Parathyroid adenoma (tissue), 2 donors: ENCODE measurements at regions not wholly inside any gene's neighbourhood (a gene's known extent, or its start where the extent isn't known, plus 50 kb on each side); places are given as distances from the start of the nearest gene placed in this dataset.

ENCODE experiments used
- H2AFZ ChIP-seq: fragments of 300-600 bp; sonication (generic); one replicate; pipeline ENCODE4 v1.7.0; 2017; ENCODE audit warnings: antibody characterized with exemption, mild to moderate bottlenecking
- H3K27ac ChIP-seq: fragments of 300-600 bp; sonication (generic); one replicate; pipeline ENCODE4 v1.7.0; 2017
- H3K27me3 ChIP-seq: fragments of 300-600 bp; sonication (generic); one replicate; pipeline ENCODE4 v1.7.0; 2017; ENCODE audit warnings: low read length; ENCODE audit not compliant: control insufficient read depth, insufficient read depth
- H3K36me3 ChIP-seq: fragments of 300-600 bp; sonication (generic); one replicate; pipeline ENCODE4 v1.7.0; 2017; ENCODE audit warnings: low read length; ENCODE audit not compliant: control insufficient read depth, insufficient read depth
- H3K4me1 ChIP-seq: fragments of 300-600 bp; sonication (generic); one replicate; pipeline ENCODE4 v1.7.0; 2017; ENCODE audit warnings: control low read depth
- H3K4me2 ChIP-seq: fragments of 300-600 bp; sonication (generic); one replicate; pipeline ENCODE4 v1.7.0; 2017; ENCODE audit warnings: low read length
- H3K4me3 ChIP-seq: fragments of 300-600 bp; sonication (generic); one replicate; pipeline ENCODE4 v1.7.0; 2017; ENCODE audit warnings: low read depth, low read length
- H3K79me2 ChIP-seq: fragments of 300-600 bp; sonication (generic); one replicate; pipeline ENCODE4 v1.7.0; 2017; ENCODE audit warnings: control low read depth
- H3K9ac ChIP-seq: fragments of 300-600 bp; sonication (generic); one replicate; pipeline ENCODE4 v1.7.0; 2017; ENCODE audit warnings: mild to moderate bottlenecking
- H3K9me3 ChIP-seq: fragments of 300-600 bp; sonication (generic); one replicate; pipeline ENCODE4 v1.7.0; 2017; ENCODE audit warnings: low read length; ENCODE audit not compliant: control insufficient read depth
- TF ChIP-seq, protein P1 (sequence below): fragments of 300-600 bp; sonication (generic); IDR thresholded peaks from one replicate; pipeline ENCODE4 v1.7.0; 2017; ENCODE audit warnings: antibody characterized with exemption, mild to moderate bottlenecking
- donor health status: primary hyperparathyroidism.

- Histone ChIP-seq H3K9ac (no peak overlapping the region), H3K9me3 (no peaks in the 10 kb centered on the region)
- TF ChIP-seq, protein P1, sequence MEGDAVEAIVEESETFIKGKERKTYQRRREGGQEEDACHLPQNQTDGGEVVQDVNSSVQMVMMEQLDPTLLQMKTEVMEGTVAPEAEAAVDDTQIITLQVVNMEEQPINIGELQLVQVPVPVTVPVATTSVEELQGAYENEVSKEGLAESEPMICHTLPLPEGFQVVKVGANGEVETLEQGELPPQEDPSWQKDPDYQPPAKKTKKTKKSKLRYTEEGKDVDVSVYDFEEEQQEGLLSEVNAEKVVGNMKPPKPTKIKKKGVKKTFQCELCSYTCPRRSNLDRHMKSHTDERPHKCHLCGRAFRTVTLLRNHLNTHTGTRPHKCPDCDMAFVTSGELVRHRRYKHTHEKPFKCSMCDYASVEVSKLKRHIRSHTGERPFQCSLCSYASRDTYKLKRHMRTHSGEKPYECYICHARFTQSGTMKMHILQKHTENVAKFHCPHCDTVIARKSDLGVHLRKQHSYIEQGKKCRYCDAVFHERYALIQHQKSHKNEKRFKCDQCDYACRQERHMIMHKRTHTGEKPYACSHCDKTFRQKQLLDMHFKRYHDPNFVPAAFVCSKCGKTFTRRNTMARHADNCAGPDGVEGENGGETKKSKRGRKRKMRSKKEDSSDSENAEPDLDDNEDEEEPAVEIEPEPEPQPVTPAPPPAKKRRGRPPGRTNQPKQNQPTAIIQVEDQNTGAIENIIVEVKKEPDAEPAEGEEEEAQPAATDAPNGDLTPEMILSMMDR, result no peak
These were observed 132.5 kb downstream of the SOX2 start for GRCh38 chr3:181844211-181844610.

DNA sequence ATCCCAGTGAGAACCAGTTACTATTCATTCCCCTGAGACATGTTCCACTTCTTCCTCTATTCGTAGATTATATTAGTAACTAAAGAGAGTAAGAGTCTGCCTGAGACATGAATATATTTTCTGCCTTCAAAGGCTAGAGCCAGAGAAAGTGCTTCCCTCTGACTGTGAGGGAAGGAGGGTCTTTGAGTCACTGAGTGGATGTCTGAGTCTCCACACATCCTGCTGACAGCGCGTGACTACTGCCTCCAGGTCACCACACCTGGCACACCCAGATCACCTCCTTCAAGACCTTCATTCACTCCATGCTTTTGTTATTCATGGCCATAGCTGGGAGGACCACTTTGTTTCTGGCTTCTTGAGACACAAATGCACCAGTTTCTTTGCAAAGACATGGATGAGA lies 135.6 kb downstream of the SOX2 start:
- H3K27ac ChIP-seq, result no peak overlapping the region
- TF ChIP-seq, protein P1, result no peak

More at GRCh38 chr3:181844211-181844610, 132.5 kb downstream of the SOX2 start:
- no peak overlapping the region for H3K4me2 ChIP-seq
- H3K4me1 ChIP-seq, result no peaks in the 10 kb centered on the region
- no peaks in the 10 kb centered on the region for H3K79me2 ChIP-seq
- H3K27ac ChIP-seq, result no peak overlapping the region
- no peak overlapping the region for H2AFZ ChIP-seq
- H3K36me3 ChIP-seq, result no peaks in the 10 kb centered on the region
- no peaks in the 10 kb centered on the region for H3K27me3 ChIP-seq
- no peak overlapping the region for H3K4me3 ChIP-seq

GRCh38 chr3:181851063-181851462 lies 139.3 kb downstream of the SOX2 start:
- no peaks in the 10 kb centered on the region for H3K36me3 ChIP-seq
- TF ChIP-seq, protein P1, result no peak
- H3K27ac ChIP-seq, result no peak overlapping the region
- H3K4me2 ChIP-seq, result no peak overlapping the region
- H2AFZ ChIP-seq, result no peak overlapping the region
- H3K9me3 ChIP-seq, result no peaks in the 10 kb centered on the region
- H3K27me3 ChIP-seq, result no peaks in the 10 kb centered on the region
- H3K4me1 ChIP-seq, result no peaks in the 10 kb centered on the region
- H3K4me3 ChIP-seq, result no peak overlapping the region
- no peaks in the 10 kb centered on the region for H3K79me2 ChIP-seq
- H3K9ac ChIP-seq, result no peak overlapping the region

More for the DNA sequence above, 135.6 kb downstream of the SOX2 start:
- Histone ChIP-seq H3K27me3 (no peaks in the 10 kb centered on the region), H3K36me3 (no peaks in the 10 kb centered on the region), H3K4me1 (no peaks in the 10 kb centered on the region), H3K9ac (no peak overlapping the region), H3K9me3 (no peaks in the 10 kb centered on the region), H3K4me2 (no peak overlapping the region), H3K79me2 (no peaks in the 10 kb centered on the region), H2AFZ (no peak overlapping the region), H3K4me3 (no peak overlapping the region)

GRCh38 chr3:181855825-181856224 lies 144.1 kb downstream of the SOX2 start:
- Histone ChIP-seq H3K9ac (no peak overlapping the region), H3K4me1 (no peaks in the 10 kb centered on the region), H2AFZ (no peak overlapping the region), H3K27ac (no peak overlapping the region), H3K79me2 (no peaks in the 10 kb centered on the region), H3K9me3 (no peaks in the 10 kb centered on the region), H3K4me3 (no peak overlapping the region), H3K36me3 (no peaks in the 10 kb centered on the region), H3K4me2 (no peak overlapping the region), H3K27me3 (no peaks in the 10 kb centered on the region)
- TF ChIP-seq, protein P1, result no peak

- H2AFZ ChIP-seq, result no peak overlapping the region
- TF ChIP-seq, protein P1, result no peak
- H3K27ac ChIP-seq, result no peak overlapping the region
These were observed 147.8 kb downstream of the SOX2 start for GRCh38 chr3:181859518-181859917.

More at GRCh38 chr3:181859518-181859917, 147.8 kb downstream of the SOX2 start:
- H3K36me3 ChIP-seq, result no peaks in the 10 kb centered on the region
- no peak overlapping the region for H3K9ac ChIP-seq
- no peaks in the 10 kb centered on the region for H3K9me3 ChIP-seq
- H3K27me3 ChIP-seq, result no peaks in the 10 kb centered on the region
- H3K4me2 ChIP-seq, result no peak overlapping the region
- no peaks in the 10 kb centered on the region for H3K79me2 ChIP-seq
- H3K4me3 ChIP-seq, result no peak overlapping the region
- H3K4me1 ChIP-seq, result no peaks in the 10 kb centered on the region
